ENCODE measurements at regions not wholly inside any gene's neighbourhood (a gene's known extent, or its start where the extent isn't known, plus 50 kb on each side); places are given as distances from the start of the nearest gene placed in this dataset.

DNA sequence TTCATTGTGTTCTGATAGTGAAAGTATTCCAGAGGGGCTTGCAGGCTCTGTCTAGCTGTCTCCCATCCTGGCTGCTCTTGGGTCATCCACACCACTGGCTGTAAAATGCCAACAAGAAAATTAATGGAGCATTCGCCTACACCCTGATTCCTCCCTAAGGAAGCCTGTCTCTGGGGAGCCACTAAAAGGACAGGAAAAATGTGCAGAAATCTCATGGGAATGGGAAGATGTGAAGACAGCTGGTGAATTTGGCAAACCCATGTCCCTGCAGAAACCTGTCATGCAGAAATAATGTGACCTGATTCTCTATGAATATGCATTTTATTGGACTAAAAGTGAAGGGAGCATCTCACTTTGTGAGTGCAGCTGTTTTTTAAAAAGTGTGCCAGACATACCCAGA lies 265.6 kb downstream of the TUSC1 start:
- TF ChIP-seq, protein P1, sequence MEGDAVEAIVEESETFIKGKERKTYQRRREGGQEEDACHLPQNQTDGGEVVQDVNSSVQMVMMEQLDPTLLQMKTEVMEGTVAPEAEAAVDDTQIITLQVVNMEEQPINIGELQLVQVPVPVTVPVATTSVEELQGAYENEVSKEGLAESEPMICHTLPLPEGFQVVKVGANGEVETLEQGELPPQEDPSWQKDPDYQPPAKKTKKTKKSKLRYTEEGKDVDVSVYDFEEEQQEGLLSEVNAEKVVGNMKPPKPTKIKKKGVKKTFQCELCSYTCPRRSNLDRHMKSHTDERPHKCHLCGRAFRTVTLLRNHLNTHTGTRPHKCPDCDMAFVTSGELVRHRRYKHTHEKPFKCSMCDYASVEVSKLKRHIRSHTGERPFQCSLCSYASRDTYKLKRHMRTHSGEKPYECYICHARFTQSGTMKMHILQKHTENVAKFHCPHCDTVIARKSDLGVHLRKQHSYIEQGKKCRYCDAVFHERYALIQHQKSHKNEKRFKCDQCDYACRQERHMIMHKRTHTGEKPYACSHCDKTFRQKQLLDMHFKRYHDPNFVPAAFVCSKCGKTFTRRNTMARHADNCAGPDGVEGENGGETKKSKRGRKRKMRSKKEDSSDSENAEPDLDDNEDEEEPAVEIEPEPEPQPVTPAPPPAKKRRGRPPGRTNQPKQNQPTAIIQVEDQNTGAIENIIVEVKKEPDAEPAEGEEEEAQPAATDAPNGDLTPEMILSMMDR (IDR thresholded peaks at IDR 0.05 in 4 of 5, conservative IDR thresholded peaks at IDR 0.05 in 1 of 5) = no peak
- TF ChIP-seq POLR2A (IDR thresholded peaks at IDR 0.05) = no peak

Data from gastrocnemius medialis (tissue), 4 donors.